ENCODE measurements at regions not wholly inside any gene's neighbourhood (a gene's known extent, or its start where the extent isn't known, plus 50 kb on each side); places are given as distances from the start of the nearest gene placed in this dataset.

DNA sequence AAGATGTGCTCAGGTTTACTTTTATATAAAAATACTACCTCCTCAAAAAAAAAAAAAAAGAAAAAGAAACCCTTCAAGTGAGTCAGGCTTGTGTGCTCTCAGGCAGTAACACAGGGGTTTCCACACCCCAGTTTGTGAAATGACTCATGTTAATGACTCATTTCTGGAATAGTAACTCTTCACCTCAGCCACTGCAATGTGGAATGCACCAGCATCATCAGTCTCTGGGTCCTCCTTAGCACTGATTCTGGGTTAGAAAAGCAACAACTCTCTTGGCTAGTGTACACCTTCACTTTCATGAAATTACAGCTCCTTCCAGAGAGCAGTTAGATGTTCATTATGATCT lies 110.6 kb downstream of the EMX2 start:
- peak overlapping the region; percentile 75 for H3K27ac ChIP-seq (ENCODE audit: control insufficient read depth, insufficient read depth)
- no peaks in the 10 kb centered on the region for H3K36me3 ChIP-seq (ENCODE audit: control insufficient read depth in 2 of 2, insufficient read depth in 2 of 2, low read length in 1 of 2)
- DNase-seq (ENCODE audit: low read depth, low spot score), result peak; percentile 98
- no peaks in the 10 kb centered on the region for H4K20me1 ChIP-seq (ENCODE audit: control insufficient read depth, insufficient read depth)
- no peaks in the 10 kb centered on the region for H3K79me2 ChIP-seq (ENCODE audit: control insufficient read depth, insufficient read depth, low read length)
- no peak overlapping the region for H3K4me3 ChIP-seq
- ChIA-PET RAD21 (ENCODE audit: unreplicated experiment) (interaction anchor here (0.7 to 7.4 kb wide), 12 partner anchors 10 to 113 kb away, joined by 3 to 138 read pairs (median 4); partner anchors contain the start of gene EMX2), POLR2A (interaction anchor here (0.8 to 6.0 kb wide), 7 partner anchors 9 to 36 kb away, joined by 4 to 56 read pairs (median 5); no protein-coding TSS in a partner anchor), SMC1A (ENCODE audit: uncharacterized antibody, unreplicated experiment) (interaction anchor here (0.6 to 17.2 kb wide), 20 partner anchors 9 to 1754 kb away, joined by 3 to 300 read pairs (median 5); no protein-coding TSS in a partner anchor), CTCF (interaction anchor here (1.0 to 6.7 kb wide), 9 partner anchors 10 to 156 kb away, joined by 3 to 55 read pairs (median 4); no protein-coding TSS in a partner anchor)
- in situ Hi-C loops (cut with MboI) (no loop called here), intact Hi-C loops (cut with micrococcal nuclease; ENCODE audit: unreplicated experiment) (loop anchor here (1.0 to 10.0 kb wide), 4 partner anchors 10 to 278 kb away; partner anchors contain the start of genes EMX2 and PDZD8)
- peaks cover 30% of the 10 kb centered on the region; the same call in 2 of the 3 replicates for H3K9me3 ChIP-seq (replicated peaks; ENCODE audit: control insufficient read depth, insufficient read depth, low read length)
- no peak overlapping the region; the same call in 1 of the 2 replicates for H3K4me2 ChIP-seq (ENCODE audit: control insufficient read depth, insufficient read depth)
- no peak overlapping the region for H2AFZ ChIP-seq (ENCODE audit: control insufficient read depth, low read depth, low read length)
- FAIRE-seq, result peak; percentile 94
- ATAC-seq, result peak; percentile 87
- peaks cover 46% of the 10 kb centered on the region for H3K4me1 ChIP-seq (ENCODE audit: control insufficient read depth, insufficient read depth, low read length)
- H3K27me3 ChIP-seq (replicated peaks in 1 of 2; ENCODE audit: control insufficient read depth in 2 of 2, insufficient read depth in 2 of 2, low read length in 1 of 2), result no peaks in the 10 kb centered on the region
- H3K9ac ChIP-seq (ENCODE audit: control insufficient read depth, insufficient read depth, low read length), result no peak overlapping the region
- BruUV-seq (replicated peaks), result no TSS peak
- TF ChIP-seq CREB1 (IDR thresholded peaks at IDR 0.05; ENCODE audit: low read depth) (peak; percentile 95), KLF5 (IDR thresholded peaks at IDR 0.05; ENCODE audit: partially characterized antibody) (no peak), RAD21 (IDR thresholded peaks at IDR 0.05; ENCODE audit: insufficient read depth, low read depth, low read length) (peak; percentile 17; the same call in 1 of the 2 replicates), NFYB (IDR thresholded peaks at IDR 0.05; ENCODE audit: insufficient read depth, low read depth, low read length) (peak; percentile 66), NFXL1 (IDR thresholded peaks at IDR 0.05; ENCODE audit: borderline replicate concordance) (no peak), HDAC2 (IDR thresholded peaks at IDR 0.05) (no peak), SP1 (IDR thresholded peaks at IDR 0.05; ENCODE audit: low read depth, low read length) (peak; percentile 83), EED (IDR thresholded peaks at IDR 0.05; ENCODE audit: low read depth) (peak; percentile 89; the same call in 1 of the 2 replicates), MXI1 (IDR thresholded peaks at IDR 0.05; ENCODE audit: low read depth, low read length) (peak; percentile 75; the same call in 1 of the 2 replicates), PML (IDR thresholded peaks at IDR 0.05; ENCODE audit: low read length) (peak; percentile 86), HDAC6 (IDR thresholded peaks at IDR 0.05; ENCODE audit: unreplicated experiment) (no peak), TAF1 (IDR thresholded peaks at IDR 0.05; ENCODE audit: borderline replicate concordance, low read depth, low read length) (no peak), MYC (IDR thresholded peaks at IDR 0.05; ENCODE audit: insufficient read depth, insufficient read length, insufficient replicate concordance, low read length, severe bottlenecking) (no peak)
- TF ChIP-seq, protein P1, sequence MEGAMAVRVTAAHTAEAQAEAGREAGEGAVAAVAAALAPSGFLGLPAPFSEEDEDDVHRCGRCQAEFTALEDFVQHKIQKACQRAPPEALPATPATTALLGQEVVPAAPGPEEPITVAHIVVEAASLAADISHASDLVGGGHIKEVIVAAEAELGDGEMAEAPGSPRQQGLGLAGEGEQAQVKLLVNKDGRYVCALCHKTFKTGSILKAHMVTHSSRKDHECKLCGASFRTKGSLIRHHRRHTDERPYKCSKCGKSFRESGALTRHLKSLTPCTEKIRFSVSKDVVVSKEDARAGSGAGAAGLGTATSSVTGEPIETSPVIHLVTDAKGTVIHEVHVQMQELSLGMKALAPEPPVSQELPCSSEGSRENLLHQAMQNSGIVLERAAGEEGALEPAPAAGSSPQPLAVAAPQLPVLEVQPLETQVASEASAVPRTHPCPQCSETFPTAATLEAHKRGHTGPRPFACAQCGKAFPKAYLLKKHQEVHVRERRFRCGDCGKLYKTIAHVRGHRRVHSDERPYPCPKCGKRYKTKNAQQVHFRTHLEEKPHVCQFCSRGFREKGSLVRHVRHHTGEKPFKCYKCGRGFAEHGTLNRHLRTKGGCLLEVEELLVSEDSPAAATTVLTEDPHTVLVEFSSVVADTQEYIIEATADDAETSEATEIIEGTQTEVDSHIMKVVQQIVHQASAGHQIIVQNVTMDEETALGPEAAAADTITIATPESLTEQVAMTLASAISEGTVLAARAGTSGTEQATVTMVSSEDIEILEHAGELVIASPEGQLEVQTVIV (IDR thresholded peaks at IDR 0.05; ENCODE audit: borderline replicate concordance, partially characterized antibody), result no peak
- TF ChIP-seq, protein P2, sequence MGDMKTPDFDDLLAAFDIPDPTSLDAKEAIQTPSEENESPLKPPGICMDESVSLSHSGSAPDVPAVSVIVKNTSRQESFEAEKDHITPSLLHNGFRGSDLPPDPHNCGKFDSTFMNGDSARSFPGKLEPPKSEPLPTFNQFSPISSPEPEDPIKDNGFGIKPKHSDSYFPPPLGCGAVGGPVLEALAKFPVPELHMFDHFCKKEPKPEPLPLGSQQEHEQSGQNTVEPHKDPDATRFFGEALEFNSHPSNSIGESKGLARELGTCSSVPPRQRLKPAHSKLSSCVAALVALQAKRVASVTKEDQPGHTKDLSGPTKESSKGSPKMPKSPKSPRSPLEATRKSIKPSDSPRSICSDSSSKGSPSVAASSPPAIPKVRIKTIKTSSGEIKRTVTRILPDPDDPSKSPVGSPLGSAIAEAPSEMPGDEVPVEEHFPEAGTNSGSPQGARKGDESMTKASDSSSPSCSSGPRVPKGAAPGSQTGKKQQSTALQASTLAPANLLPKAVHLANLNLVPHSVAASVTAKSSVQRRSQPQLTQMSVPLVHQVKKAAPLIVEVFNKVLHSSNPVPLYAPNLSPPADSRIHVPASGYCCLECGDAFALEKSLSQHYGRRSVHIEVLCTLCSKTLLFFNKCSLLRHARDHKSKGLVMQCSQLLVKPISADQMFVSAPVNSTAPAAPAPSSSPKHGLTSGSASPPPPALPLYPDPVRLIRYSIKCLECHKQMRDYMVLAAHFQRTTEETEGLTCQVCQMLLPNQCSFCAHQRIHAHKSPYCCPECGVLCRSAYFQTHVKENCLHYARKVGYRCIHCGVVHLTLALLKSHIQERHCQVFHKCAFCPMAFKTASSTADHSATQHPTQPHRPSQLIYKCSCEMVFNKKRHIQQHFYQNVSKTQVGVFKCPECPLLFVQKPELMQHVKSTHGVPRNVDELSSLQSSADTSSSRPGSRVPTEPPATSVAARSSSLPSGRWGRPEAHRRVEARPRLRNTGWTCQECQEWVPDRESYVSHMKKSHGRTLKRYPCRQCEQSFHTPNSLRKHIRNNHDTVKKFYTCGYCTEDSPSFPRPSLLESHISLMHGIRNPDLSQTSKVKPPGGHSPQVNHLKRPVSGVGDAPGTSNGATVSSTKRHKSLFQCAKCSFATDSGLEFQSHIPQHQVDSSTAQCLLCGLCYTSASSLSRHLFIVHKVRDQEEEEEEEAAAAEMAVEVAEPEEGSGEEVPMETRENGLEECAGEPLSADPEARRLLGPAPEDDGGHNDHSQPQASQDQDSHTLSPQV (IDR thresholded peaks at IDR 0.05), result no peak
- TF ChIP-seq, protein P3, sequence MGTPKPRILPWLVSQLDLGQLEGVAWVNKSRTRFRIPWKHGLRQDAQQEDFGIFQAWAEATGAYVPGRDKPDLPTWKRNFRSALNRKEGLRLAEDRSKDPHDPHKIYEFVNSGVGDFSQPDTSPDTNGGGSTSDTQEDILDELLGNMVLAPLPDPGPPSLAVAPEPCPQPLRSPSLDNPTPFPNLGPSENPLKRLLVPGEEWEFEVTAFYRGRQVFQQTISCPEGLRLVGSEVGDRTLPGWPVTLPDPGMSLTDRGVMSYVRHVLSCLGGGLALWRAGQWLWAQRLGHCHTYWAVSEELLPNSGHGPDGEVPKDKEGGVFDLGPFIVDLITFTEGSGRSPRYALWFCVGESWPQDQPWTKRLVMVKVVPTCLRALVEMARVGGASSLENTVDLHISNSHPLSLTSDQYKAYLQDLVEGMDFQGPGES (IDR thresholded peaks at IDR 0.05), result no peak
- TF ChIP-seq, protein P4, sequence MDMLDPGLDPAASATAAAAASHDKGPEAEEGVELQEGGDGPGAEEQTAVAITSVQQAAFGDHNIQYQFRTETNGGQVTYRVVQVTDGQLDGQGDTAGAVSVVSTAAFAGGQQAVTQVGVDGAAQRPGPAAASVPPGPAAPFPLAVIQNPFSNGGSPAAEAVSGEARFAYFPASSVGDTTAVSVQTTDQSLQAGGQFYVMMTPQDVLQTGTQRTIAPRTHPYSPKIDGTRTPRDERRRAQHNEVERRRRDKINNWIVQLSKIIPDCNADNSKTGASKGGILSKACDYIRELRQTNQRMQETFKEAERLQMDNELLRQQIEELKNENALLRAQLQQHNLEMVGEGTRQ (IDR thresholded peaks at IDR 0.05; ENCODE audit: borderline replicate concordance, low read depth, low read length), result no peak

Data from GM12878 (cell line).